NCI-H526 treated with DMSO at 0.1 percent for 48 hours (cell line): ENCODE measurements at regions not wholly inside any gene's neighbourhood (a gene's known extent, or its start where the extent isn't known, plus 50 kb on each side); places are given as distances from the start of the nearest gene placed in this dataset.
A peak's percentile ranks its signal among the peaks of the same experiment; 100 is the strongest.
"Not testable (repeated sequence)": the region's sequence is repeated elsewhere in the genome, so short reads cannot be mapped to it uniquely, and the experiment has no call there.

Experiments used
- DNase-seq: peaks from one replicate; lab custom pipeline; 2025; lab: John Stamatoyannopoulos, UW

- not testable (repeated sequence) for DNase-seq
Observed at GRCh38 chr2:89151699-89152098, 460.2 kb downstream of the RPIA start.

DNA sequence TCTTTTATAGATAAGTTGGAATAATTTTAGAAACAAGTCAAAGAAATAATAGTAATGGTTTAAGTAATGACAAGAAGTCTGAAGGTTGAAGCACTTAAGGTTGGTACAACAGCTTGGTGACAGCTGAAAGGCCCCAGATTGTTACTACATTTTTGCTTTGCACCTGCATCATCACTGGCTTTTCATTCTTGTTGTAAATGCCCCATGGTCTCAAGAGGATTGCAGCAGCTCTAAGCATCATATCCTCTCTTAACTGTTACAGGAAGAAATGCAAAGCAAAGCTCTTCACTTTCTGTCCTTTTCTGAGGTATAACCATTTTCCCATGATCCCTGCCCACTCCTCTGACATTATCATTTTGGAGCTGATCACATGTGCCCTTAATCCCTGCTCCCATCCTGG lies 461.0 kb downstream of the RPIA start:
- not testable (repeated sequence) for DNase-seq

DNA sequence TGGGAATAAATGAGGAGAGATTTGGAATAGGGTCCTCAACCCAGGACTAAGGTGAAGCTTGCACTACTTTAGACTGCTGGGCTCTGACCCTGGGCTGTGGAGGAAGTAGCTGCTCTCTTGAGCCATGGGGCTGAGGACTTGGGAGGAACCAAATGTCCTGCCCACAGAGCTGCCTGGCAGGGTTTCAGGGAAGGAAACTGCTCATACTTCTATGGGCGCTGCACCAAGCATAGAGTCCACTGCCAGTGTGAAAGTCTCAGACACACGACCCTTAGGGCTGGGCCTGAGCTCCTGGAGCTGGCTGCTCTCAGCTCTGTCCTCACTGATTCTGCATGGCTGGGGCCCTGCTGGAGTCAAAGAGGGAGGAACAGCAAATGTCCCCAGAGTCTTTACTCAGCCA lies 461.7 kb downstream of the RPIA start:
- DNase-seq = not testable (repeated sequence)

- DNase-seq = not testable (repeated sequence)
Observed at GRCh38 chr2:89154247-89154682, 462.8 kb downstream of the RPIA start.

- DNase-seq = not testable (repeated sequence)
Observed at GRCh38 chr2:89160306-89160705, 468.8 kb downstream of the RPIA start.

DNA sequence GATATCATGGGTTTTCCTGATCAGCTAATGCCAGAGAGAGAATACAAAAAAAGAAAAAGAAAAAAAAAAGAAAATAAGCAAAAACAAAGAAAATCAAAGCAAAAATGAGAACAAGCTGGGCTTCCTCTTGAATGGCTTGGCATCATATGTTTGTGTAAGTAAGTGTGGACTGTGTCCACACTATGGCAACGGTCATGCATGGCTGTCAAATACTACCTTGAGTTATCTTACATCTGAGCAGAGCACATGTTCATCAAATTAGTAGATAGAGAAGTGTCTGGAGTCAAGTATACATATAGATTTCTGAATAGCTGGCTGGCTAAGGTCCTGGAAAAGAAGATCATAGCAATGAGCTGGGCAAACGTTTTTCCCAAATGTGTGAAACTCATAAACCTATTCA lies 470.2 kb downstream of the RPIA start:
- DNase-seq = not testable (repeated sequence)

DNA sequence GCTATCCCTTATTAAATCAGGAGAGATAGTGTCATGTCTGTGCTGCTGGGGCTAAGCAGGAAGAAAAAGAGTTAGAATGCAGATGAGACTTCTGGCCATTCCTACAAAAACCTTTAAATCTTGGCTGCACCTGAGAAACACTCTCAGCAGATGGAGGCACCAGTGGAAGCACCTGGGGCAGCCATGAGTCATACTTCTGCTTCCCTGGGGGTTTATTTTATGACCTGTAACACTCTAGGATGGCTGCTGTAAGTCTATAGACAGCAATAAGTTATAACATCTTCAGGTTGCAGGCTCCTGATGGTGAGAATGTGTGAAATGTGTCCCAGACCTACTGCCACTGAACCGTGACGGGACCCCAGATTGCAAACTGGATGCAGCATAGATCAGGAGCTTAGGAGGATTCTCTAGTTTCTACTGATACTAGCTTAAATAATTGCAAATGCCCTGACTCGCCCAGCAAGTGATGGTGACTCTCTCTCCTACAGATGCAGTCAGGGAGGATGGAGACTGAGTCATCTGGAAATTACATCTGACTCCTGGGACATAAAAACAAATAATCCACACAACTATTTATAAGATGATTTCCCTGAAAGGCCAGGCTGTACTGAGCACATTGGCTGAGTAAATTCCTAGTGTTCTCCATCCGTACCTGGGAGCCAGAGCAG lies 479.2 kb downstream of the RPIA start:
- peak; percentile 21 for DNase-seq

GRCh38 chr2:89171174-89171519 lies 479.7 kb downstream of the RPIA start:
- not testable (repeated sequence) for DNase-seq

- peak; percentile 5 for DNase-seq
Observed at GRCh38 chr2:89177004-89177403, 485.5 kb downstream of the RPIA start.

DNA sequence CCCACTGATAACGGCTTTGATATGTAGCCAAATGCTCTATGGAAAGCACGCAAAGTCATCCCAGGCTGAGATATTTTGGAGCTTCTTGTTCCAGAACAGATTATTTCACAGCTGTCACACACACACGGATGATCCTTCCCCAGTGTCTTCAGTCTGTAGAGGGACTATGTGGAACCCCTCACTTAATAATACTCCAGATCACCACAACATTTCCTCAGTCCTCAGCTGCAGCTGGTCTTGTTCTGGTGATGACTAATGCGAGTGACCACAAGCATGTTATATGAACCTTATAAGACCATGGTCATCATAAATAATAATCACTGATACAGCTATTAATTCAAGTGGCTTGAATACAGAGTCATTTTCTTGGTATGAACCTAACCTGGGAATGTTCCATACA lies 490.7 kb downstream of the RPIA start:
- not testable (repeated sequence) for DNase-seq

DNA sequence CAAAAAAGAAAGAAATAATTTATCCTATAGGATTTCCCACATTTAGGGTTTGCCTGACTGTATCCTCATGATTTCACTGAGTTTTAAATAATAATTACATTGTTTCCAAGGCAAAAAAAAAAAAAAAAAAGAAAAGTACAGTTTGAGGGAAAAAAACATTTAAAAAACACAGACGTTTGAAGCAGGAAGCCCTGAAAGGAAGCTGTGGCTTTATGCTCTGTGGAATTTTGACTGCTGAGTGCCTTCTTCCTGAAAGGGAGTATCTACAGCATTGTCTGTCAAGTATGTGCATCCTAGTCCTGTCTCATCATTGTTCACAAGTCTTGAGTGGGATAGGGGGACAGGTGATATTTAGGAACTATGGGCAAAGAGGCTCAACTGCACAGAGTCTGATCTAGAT lies 493.3 kb downstream of the RPIA start:
- DNase-seq = not testable (repeated sequence)

- DNase-seq = not testable (repeated sequence)
Observed at GRCh38 chr2:89195636-89196251, 504.3 kb downstream of the RPIA start.

GRCh38 chr2:89196719-89197118 lies 505.2 kb downstream of the RPIA start:
- not testable (repeated sequence) for DNase-seq

- not testable (repeated sequence) for DNase-seq
Observed at GRCh38 chr2:89198026-89198425, 506.6 kb downstream of the RPIA start.

DNA sequence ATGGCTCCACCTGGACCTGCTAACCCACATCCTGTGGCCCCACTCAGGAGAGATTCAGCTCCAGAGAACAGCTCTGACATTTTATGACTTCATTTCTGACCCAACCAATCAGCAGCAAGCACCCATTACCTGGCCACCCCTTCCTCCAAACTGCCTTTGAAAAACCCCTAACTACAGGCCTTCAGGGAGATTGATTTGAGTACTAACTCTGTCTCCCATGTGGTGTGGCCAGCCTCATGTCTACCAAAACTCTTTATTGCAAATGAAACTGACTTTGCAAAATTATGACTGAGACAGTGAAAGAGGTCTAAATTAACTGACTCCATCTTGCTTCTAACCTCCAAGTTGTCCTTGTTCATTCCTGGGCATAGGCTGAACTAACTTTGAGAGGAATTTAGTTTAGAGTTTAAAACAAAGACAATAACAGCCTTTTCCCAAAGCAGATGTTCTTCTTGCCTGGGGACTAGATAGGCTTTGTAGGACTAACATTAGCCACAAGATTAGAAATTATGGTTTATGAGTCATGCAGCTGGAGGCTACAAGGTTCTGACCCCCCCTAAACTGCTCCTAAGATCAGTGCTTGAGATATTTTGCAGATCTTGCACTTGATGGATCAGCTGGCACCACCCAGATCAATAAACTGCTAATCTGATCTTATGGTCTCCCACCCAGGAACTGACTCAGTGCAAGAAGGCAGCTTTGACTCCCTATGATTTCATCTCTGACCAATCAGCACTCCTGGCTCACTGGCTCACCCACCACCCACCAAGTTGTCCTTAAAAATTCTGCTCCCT lies 508.2 kb downstream of the RPIA start:
- not testable (repeated sequence) for DNase-seq

- DNase-seq = not testable (repeated sequence)
Observed at GRCh38 chr2:89200247-89200527, 508.7 kb downstream of the RPIA start.

DNA sequence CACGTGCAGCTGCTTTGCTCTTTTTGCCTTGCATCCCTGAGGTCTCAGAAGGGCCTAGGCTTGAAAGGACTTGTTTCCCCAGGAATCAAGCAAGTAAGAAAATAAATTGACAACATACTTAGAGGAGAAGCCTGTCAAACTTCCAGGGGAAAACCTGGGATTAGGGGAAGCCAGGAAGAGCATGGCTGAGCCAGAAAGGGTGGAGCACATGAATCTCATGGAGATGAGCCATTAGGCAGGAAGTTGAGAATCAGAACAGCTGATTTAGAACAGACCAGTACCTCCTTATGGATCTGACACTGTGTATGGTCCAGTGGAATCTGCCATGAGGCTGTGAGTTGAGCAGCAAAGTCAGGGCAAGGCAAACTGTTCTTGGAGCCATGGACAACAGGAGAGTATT lies 511.0 kb downstream of the RPIA start:
- DNase-seq = not testable (repeated sequence)

DNA sequence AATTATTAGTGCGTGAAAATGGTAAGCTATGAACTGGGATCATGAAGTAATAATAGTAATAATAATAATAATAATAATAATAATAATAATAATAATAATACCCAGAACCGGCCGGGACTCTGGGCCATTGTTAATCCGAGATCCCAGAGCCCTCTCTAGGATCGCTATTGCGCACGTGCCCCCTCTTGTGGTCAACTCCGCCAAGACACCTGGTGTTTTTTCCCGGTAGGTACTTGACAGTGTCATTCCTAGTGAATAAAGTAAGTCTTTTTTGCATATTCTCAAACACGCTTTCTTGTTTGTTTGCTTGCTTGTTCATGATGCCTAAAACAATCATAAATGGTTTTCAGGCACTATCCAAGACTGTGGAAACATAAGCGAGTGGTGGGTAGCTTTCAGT lies 513.7 kb downstream of the RPIA start:
- DNase-seq = peak; percentile 10

GRCh38 chr2:89208144-89208932 lies 516.9 kb downstream of the RPIA start:
- DNase-seq = not testable (repeated sequence)

GRCh38 chr2:89213151-89213550 lies 521.7 kb downstream of the RPIA start:
- DNase-seq = peak; percentile 10

DNA sequence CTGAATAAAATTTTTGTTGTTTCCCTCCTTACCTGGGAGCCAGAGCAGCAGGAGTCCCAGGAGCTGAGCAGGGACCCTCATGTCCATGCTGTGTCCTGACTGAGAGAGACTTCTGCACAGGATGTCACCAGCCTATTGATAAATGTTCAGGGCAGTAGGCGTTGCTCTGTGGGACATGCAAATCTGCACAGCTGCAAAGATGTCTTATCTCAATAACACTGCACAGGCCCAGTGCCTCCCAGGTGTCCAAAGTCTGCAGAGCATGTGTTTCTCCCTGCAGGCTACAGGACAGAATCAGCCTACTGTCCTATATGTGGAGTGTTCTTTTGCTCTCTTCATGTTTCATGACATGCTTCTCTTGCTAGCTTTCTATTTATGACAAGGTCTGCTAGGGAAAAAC lies 522.3 kb downstream of the RPIA start:
- DNase-seq = peak; percentile 42

GRCh38 chr2:89221474-89221873 lies 530.0 kb downstream of the RPIA start:
- DNase-seq = not testable (repeated sequence)
